GM12878 (cell line): ENCODE measurements at regions not wholly inside any gene's neighbourhood (a gene's known extent, or its start where the extent isn't known, plus 50 kb on each side); places are given as distances from the start of the nearest gene placed in this dataset.
A peak's percentile ranks its signal among the peaks of the same experiment; 100 is the strongest.

ENCODE experiments used
- ATAC-seq: fragments of 200-7000 bp; cut with Tn5 transposase; 3 replicates; pipeline ENCODE4 v1.9.1; 2020; ENCODE audit warnings: mild to moderate bottlenecking, moderate library complexity
- BruUV-seq: library from RNA; stranded (reverse); fragments of 400-500 nt; replicated peaks from 2 replicates; lab custom pipeline; 2021; lab: Mats Ljungman, UMichigan
- CTCF ChIA-PET: fragments of 300-600 bp; sonication (Branson Sonifier 250); formaldehyde crosslinking; extraction: SDS; loops from one replicate; lab custom pipeline; 2021; ENCODE audit warnings: inconsistent platforms; lab: Yijun Ruan, JAX
- POLR2A ChIA-PET: fragments of 350-600 bp; formaldehyde crosslinking; extraction: SDS; loops from one replicate; lab custom pipeline; 2021; ENCODE audit warnings: inconsistent platforms; lab: Charles Lee
- RAD21 ChIA-PET: fragments of 300-600 bp; sonication (Branson Sonifier 250); formaldehyde crosslinking; loops from one replicate; lab custom pipeline; 2023; ENCODE audit warnings: antibody characterized with exemption; ENCODE audit not compliant: unreplicated experiment; lab: Charles Lee
- SMC1A ChIA-PET: fragments of 300-600 bp; sonication (Branson Sonifier 250); formaldehyde crosslinking; loops from one replicate; lab custom pipeline; 2023; ENCODE audit not compliant: unreplicated experiment, uncharacterized antibody; lab: Charles Lee
- DNase-seq: peaks from one replicate; pipeline ENCODE4 v3.0.0-alpha.2; 2011; ENCODE audit warnings: low read depth, low spot score
- FAIRE-seq: peaks from 3 replicates; lab custom pipeline; 2011; peaks lifted over from hg19 to GRCh38; lab: Jason Lieb, UNC
- H2AFZ ChIP-seq: 2 replicates; pipeline ENCODE4 v1.6.0; 2011; ENCODE audit warnings: low read depth, low read length, control low read depth; ENCODE audit not compliant: control insufficient read depth
- H3K27ac ChIP-seq: 2 replicates; pipeline ENCODE4 v1.5.1; 2011; ENCODE audit warnings: control low read depth; ENCODE audit not compliant: control insufficient read depth, insufficient read depth
- H3K27me3 ChIP-seq, 2 experiments: replicated peaks in 1 of 2; 2 replicates each; pipeline versions ENCODE4 v1.6.0 to v1.6.1; 2011; ENCODE audit warnings: low read length in 1 of 2; ENCODE audit not compliant: control insufficient read depth in 2 of 2, insufficient read depth in 2 of 2
- H3K36me3 ChIP-seq, 2 experiments: 2 replicates each; pipeline ENCODE4 v1.5.1; 2011; ENCODE audit warnings: low read length in 1 of 2; ENCODE audit not compliant: control insufficient read depth in 2 of 2, insufficient read depth in 2 of 2
- H3K4me1 ChIP-seq: 2 replicates; pipeline ENCODE4 v1.6.1; 2011; ENCODE audit warnings: mild to moderate bottlenecking, low read length, moderate library complexity, mixed read lengths; ENCODE audit not compliant: control insufficient read depth, insufficient read depth
- H3K4me2 ChIP-seq: 2 replicates; pipeline ENCODE4 v1.6.0; 2011; ENCODE audit warnings: control low read depth; ENCODE audit not compliant: control insufficient read depth, insufficient read depth
- H3K4me3 ChIP-seq: fragments of 200-600 bp; sonication (generic); 2 replicates; pipeline ENCODE4 v1.5.1; 2016
- H3K79me2 ChIP-seq: 2 replicates; pipeline ENCODE4 v1.6.0; 2011; ENCODE audit warnings: low read length; ENCODE audit not compliant: control insufficient read depth, insufficient read depth
- H3K9ac ChIP-seq: 2 replicates; pipeline ENCODE4 v1.8.0; 2011; ENCODE audit warnings: low read length, control low read depth, mixed read lengths; ENCODE audit not compliant: control insufficient read depth, insufficient read depth
- H3K9me3 ChIP-seq: replicated peaks from 3 replicates; pipeline ENCODE4 v1.5.1; 2011; ENCODE audit warnings: mild to moderate bottlenecking, low read length; ENCODE audit not compliant: control insufficient read depth, insufficient read depth
- H4K20me1 ChIP-seq: 2 replicates; pipeline ENCODE4 v1.6.0; 2011; ENCODE audit not compliant: control insufficient read depth, insufficient read depth
- ASH2L ChIP-seq: fragments of 300-600, 200-600 bp; sonication (generic); IDR thresholded peaks from 2 replicates; pipeline ENCODE4 v1.6.1; 2017; ENCODE audit warnings: low read depth, mild to moderate bottlenecking, borderline replicate concordance
- ESRRA ChIP-seq: IDR thresholded peaks from 2 replicates; pipeline ENCODE4 v1.6.1; 2012; ENCODE audit warnings: mild to moderate bottlenecking, low read length, improper control_type of control experiment
- HDAC6 ChIP-seq: fragments of 200-600 bp; sonication (generic); IDR thresholded peaks from one replicate; pipeline ENCODE4 v1.8.0; 2017; ENCODE audit warnings: antibody characterized with exemption; ENCODE audit not compliant: unreplicated experiment
- KAT2A ChIP-seq: conservative IDR thresholded peaks from 2 replicates; pipeline ENCODE4 v1.6.1; 2011; ENCODE audit warnings: low read depth, low read length; ENCODE audit not compliant: control insufficient read depth
- RCOR1 ChIP-seq: conservative IDR thresholded peaks from 2 replicates; pipeline ENCODE4 v1.6.1; 2012; ENCODE audit warnings: low read depth, low read length, improper control_type of control experiment
- SIX5 ChIP-seq: IDR thresholded peaks from 2 replicates; pipeline ENCODE4 v1.6.1; 2011; ENCODE audit warnings: mild to moderate bottlenecking, low read depth, low read length, moderate library complexity; ENCODE audit not compliant: severe bottlenecking
- SREBF1 ChIP-seq: IDR thresholded peaks from 2 replicates; pipeline ENCODE4 v1.6.1; 2012; ENCODE audit warnings: mild to moderate bottlenecking, low read length
- ZBTB33 ChIP-seq: fragments of 450-650 bp; IDR thresholded peaks from 2 replicates; pipeline ENCODE4 v1.6.1; 2017; ENCODE audit warnings: mild to moderate bottlenecking
- WGBS: methylation state at CpG from one replicate; pipeline ENCODE4 v1.1.6; 2016; ENCODE audit warnings: low lambda C conversion rate; ENCODE audit not compliant: insufficient replicate concordance, insufficient coverage; ENCODE audit errors: missing lambda C conversion rate; 5-methylcytosine and 5-hydroxymethylcytosine counted together
- in situ Hi-C: fragments of 300-500 bp; cut with MboI; formaldehyde crosslinking; loops from 9 replicates; pipeline ENCODE4 v1.14.3; 2018; ENCODE audit warnings: mixed read lengths
- intact Hi-C: fragments of 100-400 bp; cut with micrococcal nuclease; formaldehyde crosslinking; loops from one replicate; pipeline ENCODE4 v1.14.2; 2022; ENCODE audit not compliant: unreplicated experiment
- TF ChIP-seq, protein P1 (sequence below): IDR thresholded peaks from 2 replicates; pipeline ENCODE4 v1.6.1; 2011; ENCODE audit warnings: mild to moderate bottlenecking, low read depth, low read length, moderate library complexity; ENCODE audit not compliant: insufficient replicate concordance
- TF ChIP-seq, protein P2 (sequence below): IDR thresholded peaks from 2 replicates; pipeline ENCODE4 v1.6.1; 2011; ENCODE audit warnings: borderline replicate concordance, low read depth, mild to moderate bottlenecking, moderate library complexity, mixed read lengths, low read length; ENCODE audit not compliant: insufficient read depth; ENCODE audit errors: extremely low read length
- TF ChIP-seq, protein P3 (sequence below): fragments of 450-650 bp; formaldehyde crosslinking; IDR thresholded peaks from 2 replicates; pipeline ENCODE4 v1.4.0; 2022; ENCODE audit warnings: mild to moderate bottlenecking, moderate library complexity

GRCh38 chr12:107469011-107469410 lies 216.6 kb upstream of the PWP1 start:
- no peaks in the 10 kb centered on the region for H4K20me1 ChIP-seq
- ChIA-PET SMC1A (no interaction called here), CTCF (no interaction called here), RAD21 (no interaction called here), POLR2A (no interaction called here)
- intact Hi-C loops = no loop called here
- H3K4me3 ChIP-seq = no peak overlapping the region
- no peak overlapping the region for H3K27ac ChIP-seq
- no TSS peak for BruUV-seq
- TF ChIP-seq, protein P1, sequence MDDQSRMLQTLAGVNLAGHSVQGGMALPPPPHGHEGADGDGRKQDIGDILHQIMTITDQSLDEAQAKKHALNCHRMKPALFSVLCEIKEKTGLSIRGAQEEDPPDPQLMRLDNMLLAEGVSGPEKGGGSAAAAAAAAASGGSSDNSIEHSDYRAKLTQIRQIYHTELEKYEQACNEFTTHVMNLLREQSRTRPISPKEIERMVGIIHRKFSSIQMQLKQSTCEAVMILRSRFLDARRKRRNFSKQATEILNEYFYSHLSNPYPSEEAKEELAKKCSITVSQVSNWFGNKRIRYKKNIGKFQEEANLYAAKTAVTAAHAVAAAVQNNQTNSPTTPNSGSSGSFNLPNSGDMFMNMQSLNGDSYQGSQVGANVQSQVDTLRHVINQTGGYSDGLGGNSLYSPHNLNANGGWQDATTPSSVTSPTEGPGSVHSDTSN = no peak
- no peak for TF ChIP-seq RCOR1
- peak; percentile 13 for FAIRE-seq
- DNase-seq = no peak
- 26% methylated on average over 2 of the region's 4 CpGs for WGBS
- H3K9ac ChIP-seq = no peak overlapping the region
- in situ Hi-C loops = no loop called here
- H3K9me3 ChIP-seq = no peaks in the 10 kb centered on the region
- H3K4me2 ChIP-seq = no peak overlapping the region
- H2AFZ ChIP-seq = no peak overlapping the region
- no peaks in the 10 kb centered on the region for H3K36me3 ChIP-seq
- H3K79me2 ChIP-seq = no peaks in the 10 kb centered on the region
- no peaks in the 10 kb centered on the region; a peak in 2 of 4 replicates for H3K27me3 ChIP-seq
- H3K4me1 ChIP-seq = no peaks in the 10 kb centered on the region
- no peak for ATAC-seq

DNA sequence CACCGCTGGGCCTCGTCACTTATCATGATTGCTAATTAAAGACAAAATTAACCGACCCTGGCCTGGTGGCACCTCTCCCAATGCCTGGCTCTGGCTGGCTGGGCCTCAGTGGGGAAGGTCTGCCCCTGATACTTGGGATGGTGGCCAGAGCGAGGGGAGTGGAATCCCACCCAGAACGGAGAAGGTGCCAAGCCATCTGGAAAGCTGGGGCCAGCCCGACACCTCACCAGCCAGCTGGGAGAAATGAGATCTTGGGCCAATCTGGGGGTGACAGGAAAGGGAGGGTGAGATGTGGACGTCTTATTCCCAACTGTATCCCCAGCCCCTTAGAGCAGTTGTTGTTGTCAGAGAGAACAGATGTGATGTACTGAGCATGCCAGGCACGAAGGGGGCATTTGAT lies 215.0 kb upstream of the PWP1 start:
- DNase-seq = no peak
- Histone ChIP-seq H3K27me3 (no peaks in the 10 kb centered on the region; a peak in 2 of 4 replicates), H2AFZ (no peak overlapping the region), H3K4me1 (no peaks in the 10 kb centered on the region), H3K9me3 (no peaks in the 10 kb centered on the region), H4K20me1 (no peaks in the 10 kb centered on the region), H3K9ac (no peak overlapping the region), H3K79me2 (no peaks in the 10 kb centered on the region), H3K27ac (no peak overlapping the region), H3K4me2 (no peak overlapping the region), H3K36me3 (no peaks in the 10 kb centered on the region), H3K4me3 (no peak overlapping the region)
- 30% methylated on average over 8 of the region's 8 CpGs for WGBS
- FAIRE-seq = no peak
- in situ Hi-C loops (no loop called here), intact Hi-C loops (no loop called here)
- POLR2A ChIA-PET = no interaction called here
- no TSS peak for BruUV-seq
- CTCF ChIA-PET = no interaction called here
- SMC1A ChIA-PET = no interaction called here
- RAD21 ChIA-PET = no interaction called here
- ATAC-seq = no peak
- no peak for TF ChIP-seq HDAC6
- no peak for TF ChIP-seq ZBTB33
- TF ChIP-seq, protein P2, sequence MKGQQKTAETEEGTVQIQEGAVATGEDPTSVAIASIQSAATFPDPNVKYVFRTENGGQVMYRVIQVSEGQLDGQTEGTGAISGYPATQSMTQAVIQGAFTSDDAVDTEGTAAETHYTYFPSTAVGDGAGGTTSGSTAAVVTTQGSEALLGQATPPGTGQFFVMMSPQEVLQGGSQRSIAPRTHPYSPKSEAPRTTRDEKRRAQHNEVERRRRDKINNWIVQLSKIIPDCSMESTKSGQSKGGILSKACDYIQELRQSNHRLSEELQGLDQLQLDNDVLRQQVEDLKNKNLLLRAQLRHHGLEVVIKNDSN = no peak
- TF ChIP-seq, protein P3, sequence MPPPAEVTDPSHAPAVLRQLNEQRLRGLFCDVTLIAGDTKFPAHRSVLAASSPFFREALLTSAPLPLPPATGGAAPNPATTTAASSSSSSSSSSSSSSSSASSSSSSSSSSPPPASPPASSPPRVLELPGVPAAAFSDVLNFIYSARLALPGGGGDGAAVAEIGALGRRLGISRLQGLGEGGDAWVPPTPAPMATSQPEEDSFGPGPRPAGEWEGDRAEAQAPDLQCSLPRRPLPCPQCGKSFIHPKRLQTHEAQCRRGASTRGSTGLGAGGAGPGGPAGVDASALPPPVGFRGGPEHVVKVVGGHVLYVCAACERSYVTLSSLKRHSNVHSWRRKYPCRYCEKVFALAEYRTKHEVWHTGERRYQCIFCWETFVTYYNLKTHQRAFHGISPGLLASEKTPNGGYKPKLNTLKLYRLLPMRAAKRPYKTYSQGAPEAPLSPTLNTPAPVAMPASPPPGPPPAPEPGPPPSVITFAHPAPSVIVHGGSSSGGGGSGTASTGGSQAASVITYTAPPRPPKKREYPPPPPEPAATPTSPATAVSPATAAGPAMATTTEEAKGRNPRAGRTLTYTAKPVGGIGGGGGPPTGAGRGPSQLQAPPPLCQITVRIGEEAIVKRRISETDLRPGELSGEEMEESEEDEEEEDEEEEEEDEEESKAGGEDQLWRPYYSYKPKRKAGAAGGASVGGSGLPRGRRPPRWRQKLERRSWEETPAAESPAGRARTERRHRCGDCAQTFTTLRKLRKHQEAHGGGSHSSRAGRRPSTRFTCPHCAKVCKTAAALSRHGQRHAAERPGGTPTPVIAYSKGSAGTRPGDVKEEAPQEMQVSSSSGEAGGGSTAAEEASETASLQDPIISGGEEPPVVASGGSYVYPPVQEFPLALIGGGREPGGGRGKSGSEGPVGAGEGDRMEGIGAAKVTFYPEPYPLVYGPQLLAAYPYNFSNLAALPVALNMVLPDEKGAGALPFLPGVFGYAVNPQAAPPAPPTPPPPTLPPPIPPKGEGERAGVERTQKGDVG = no peak
- TF ChIP-seq ESRRA = no peak
- no peak for TF ChIP-seq ASH2L
- no peak for TF ChIP-seq SIX5
- no peak for TF ChIP-seq SREBF1
- no peak for TF ChIP-seq KAT2A
